Gastroesophageal sphincter (tissue), 3 donors: ENCODE measurements at regions not wholly inside any gene's neighbourhood (a gene's known extent, or its start where the extent isn't known, plus 50 kb on each side); places are given as distances from the start of the nearest gene placed in this dataset.

Experiments used
- CTCF ChIP-seq, 4 experiments: fragments of 200-600 bp in 2 of 4; fragments of 450-650 bp in 2 of 4; sonication (generic) in 1 of 4; IDR thresholded peaks; one replicate each; pipeline ENCODE4 v1.5.1; 2017 to 2019; ENCODE audit warnings: antibody characterized with exemption in 4 of 4, mild to moderate bottlenecking in 2 of 4, moderate library complexity in 2 of 4
- POLR2AphosphoS5 ChIP-seq: sonication (generic); formaldehyde crosslinking; IDR thresholded peaks from one replicate; pipeline ENCODE4 v1.6.1; 2017; ENCODE audit warnings: antibody characterized with exemption

- TF ChIP-seq CTCF (IDR thresholded peaks at IDR 0.05): no peak
- no peak for TF ChIP-seq POLR2AphosphoS5
Measured at GRCh38 chrX:49773993-49774392, 55.1 kb upstream of the PAGE4 start.
